Osteocyte (in vitro differentiated cells): ENCODE measurements at regions not wholly inside any gene's neighbourhood (a gene's known extent, or its start where the extent isn't known, plus 50 kb on each side); places are given as distances from the start of the nearest gene placed in this dataset.

Experiments
- DNase-seq: peaks from one replicate; pipeline ENCODE4 v3.0.0; 2021; ENCODE audit warnings: mixed read lengths; ENCODE audit not compliant: unreplicated experiment; ENCODE audit errors: extremely low spot score
- H3K27ac Mint-ChIP-seq: one replicate; pipeline ENCODE4 v1.8.0; 2021; ENCODE audit warnings: mild to moderate bottlenecking, mixed read lengths; ENCODE audit not compliant: unreplicated experiment
- H3K27me3 Mint-ChIP-seq: one replicate; pipeline ENCODE4 v1.8.0; 2021; ENCODE audit warnings: mixed read lengths; ENCODE audit not compliant: unreplicated experiment
- H3K36me3 Mint-ChIP-seq: one replicate; pipeline ENCODE4 v1.8.0; 2021; ENCODE audit warnings: mixed read lengths; ENCODE audit not compliant: unreplicated experiment
- H3K4me1 Mint-ChIP-seq: one replicate; pipeline ENCODE4 v1.8.0; 2021; ENCODE audit warnings: mixed read lengths; ENCODE audit not compliant: unreplicated experiment
- H3K4me3 Mint-ChIP-seq: one replicate; pipeline ENCODE4 v1.8.0; 2021; ENCODE audit warnings: mild to moderate bottlenecking, moderate library complexity, mixed read lengths; ENCODE audit not compliant: unreplicated experiment
- H3K9me3 Mint-ChIP-seq: one replicate; pipeline ENCODE4 v1.8.0; 2021; ENCODE audit warnings: mixed read lengths; ENCODE audit not compliant: unreplicated experiment
- TF ChIP-seq, protein P1 (sequence below): fragments of 200-600 bp; sonication (generic); IDR thresholded peaks from 2 replicates; pipeline ENCODE4 v1.5.0; 2021; ENCODE audit warnings: antibody characterized with exemption, mild to moderate bottlenecking, moderate library complexity

DNA sequence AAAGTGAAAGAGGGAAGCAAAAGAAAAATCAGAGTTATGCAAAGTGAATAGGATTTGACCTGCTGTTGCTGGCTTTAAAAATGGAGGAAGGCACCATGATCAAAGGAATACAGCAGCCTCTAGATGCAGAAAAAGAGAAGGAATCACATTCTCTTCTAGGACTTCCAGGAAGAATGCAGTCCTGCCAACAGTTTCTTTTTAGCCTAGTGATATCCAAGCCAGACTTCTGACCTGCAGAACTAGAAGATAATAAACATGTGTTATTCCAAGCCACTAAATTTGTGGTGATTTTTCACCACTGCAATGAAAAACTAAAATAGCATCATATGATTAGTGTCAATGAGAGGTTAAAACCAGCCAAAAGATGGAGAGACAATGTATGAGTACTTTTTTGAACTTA lies 101.9 kb upstream of the ADAMTS5 start:
- no peak for DNase-seq
- H3K27me3 Mint-ChIP-seq, result no peaks in the 10 kb centered on the region
- peak overlapping the region; percentile 2 for H3K27ac Mint-ChIP-seq
- peaks cover 47% of the 10 kb centered on the region for H3K4me1 Mint-ChIP-seq
- H3K4me3 Mint-ChIP-seq, result no peak overlapping the region
- peaks cover 17% of the 10 kb centered on the region for H3K9me3 Mint-ChIP-seq
- H3K36me3 Mint-ChIP-seq, result peaks cover 6% of the 10 kb centered on the region
- TF ChIP-seq, protein P1, sequence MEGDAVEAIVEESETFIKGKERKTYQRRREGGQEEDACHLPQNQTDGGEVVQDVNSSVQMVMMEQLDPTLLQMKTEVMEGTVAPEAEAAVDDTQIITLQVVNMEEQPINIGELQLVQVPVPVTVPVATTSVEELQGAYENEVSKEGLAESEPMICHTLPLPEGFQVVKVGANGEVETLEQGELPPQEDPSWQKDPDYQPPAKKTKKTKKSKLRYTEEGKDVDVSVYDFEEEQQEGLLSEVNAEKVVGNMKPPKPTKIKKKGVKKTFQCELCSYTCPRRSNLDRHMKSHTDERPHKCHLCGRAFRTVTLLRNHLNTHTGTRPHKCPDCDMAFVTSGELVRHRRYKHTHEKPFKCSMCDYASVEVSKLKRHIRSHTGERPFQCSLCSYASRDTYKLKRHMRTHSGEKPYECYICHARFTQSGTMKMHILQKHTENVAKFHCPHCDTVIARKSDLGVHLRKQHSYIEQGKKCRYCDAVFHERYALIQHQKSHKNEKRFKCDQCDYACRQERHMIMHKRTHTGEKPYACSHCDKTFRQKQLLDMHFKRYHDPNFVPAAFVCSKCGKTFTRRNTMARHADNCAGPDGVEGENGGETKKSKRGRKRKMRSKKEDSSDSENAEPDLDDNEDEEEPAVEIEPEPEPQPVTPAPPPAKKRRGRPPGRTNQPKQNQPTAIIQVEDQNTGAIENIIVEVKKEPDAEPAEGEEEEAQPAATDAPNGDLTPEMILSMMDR, result no peak

DNA sequence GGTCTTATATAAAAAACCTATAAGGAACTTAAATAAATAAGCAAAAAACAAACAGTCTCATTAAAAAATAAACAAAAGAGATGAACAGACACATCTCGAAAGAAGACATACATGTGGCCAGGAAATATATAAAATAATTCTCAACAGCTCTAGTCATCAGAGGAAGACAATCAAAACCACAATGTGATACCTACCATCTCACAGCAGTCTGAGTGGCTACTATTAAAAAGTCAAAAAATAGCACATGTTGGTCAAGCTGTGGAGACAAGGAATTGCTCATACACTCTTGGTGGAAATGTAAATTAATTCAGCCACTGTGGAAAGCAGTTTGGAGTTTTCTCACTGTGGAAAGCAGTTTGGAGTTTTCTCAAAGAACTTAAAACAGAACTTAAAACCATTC lies 100.3 kb upstream of the ADAMTS5 start:
- H3K9me3 Mint-ChIP-seq, result peaks cover 24% of the 10 kb centered on the region
- no peaks in the 10 kb centered on the region for H3K27me3 Mint-ChIP-seq
- TF ChIP-seq, protein P1, result no peak
- peaks cover 12% of the 10 kb centered on the region for H3K36me3 Mint-ChIP-seq
- peaks cover 51% of the 10 kb centered on the region for H3K4me1 Mint-ChIP-seq
- DNase-seq, result no peak
- no peak overlapping the region for H3K27ac Mint-ChIP-seq
- no peak overlapping the region for H3K4me3 Mint-ChIP-seq

DNA sequence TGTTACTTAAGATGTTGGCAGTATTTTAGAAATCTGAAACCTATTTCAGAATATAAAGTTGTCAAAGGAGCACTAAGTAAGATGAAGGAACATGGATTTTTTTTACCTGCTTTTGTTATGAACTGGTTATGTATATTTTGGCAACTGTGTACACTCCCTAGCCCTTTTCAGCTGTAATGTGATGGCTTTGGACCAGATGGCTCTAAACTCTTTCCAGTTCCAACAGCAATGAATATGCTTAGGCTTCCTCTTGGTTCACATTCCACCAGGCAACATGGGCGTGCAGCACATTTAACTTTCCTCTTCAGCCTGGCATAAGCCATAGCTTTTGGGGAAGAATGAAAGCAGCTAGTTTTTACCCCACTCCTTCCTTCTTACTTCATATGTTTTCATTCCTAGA lies 95.6 kb upstream of the ADAMTS5 start:
- Mint-ChIP-seq H3K36me3 (peaks cover 12% of the 10 kb centered on the region), H3K27me3 (no peaks in the 10 kb centered on the region), H3K4me3 (no peak overlapping the region), H3K4me1 (peaks cover 54% of the 10 kb centered on the region), H3K27ac (no peak overlapping the region), H3K9me3 (peaks cover 24% of the 10 kb centered on the region)
- TF ChIP-seq, protein P1, result no peak
- no peak for DNase-seq

DNA sequence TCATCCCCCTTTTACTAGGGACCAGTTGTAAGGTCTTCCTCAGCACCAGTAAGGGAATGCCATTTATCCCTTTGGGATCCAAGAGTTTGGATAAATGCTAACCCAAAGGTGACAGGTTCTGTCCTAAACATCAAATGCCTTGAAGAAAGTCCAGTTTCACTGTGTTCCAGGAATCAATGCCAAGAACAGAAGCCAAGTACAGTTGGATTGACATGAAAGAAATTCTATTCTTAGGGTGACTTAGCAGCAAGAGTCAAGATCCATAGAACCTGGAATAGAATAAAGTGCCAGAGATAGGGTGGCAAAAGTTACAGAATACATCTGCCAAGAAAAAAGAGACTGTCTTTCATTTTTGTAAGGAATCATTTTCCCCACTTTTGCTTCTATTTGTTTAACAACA lies 94.9 kb upstream of the ADAMTS5 start:
- Mint-ChIP-seq H3K27me3 (no peaks in the 10 kb centered on the region), H3K9me3 (peaks cover 24% of the 10 kb centered on the region), H3K36me3 (peaks cover 12% of the 10 kb centered on the region), H3K4me1 (peaks cover 49% of the 10 kb centered on the region), H3K27ac (no peak overlapping the region), H3K4me3 (no peak overlapping the region)
- DNase-seq, result no peak
- TF ChIP-seq, protein P1, result no peak

DNA sequence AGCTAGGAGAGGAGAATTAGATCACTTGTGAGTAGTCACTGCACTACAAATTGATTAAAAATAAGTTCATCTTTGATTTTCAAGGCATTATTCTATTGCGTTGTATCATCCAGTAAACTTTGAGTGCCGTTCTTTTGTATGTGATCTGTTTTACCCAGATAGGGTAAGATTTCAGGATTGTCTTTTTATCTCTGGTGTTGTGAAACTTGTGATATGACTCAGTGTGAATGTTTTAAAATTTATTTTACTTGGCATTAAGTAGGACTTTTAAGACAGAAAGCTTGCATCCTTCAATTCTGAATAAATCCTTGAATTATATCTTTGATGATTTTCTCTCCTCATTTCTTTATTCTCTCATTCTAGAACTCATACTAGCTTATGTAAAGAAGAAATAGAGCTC lies 93.3 kb upstream of the ADAMTS5 start:
- no peak for DNase-seq
- H3K27ac Mint-ChIP-seq, result peak overlapping the region; percentile 6
- H3K4me3 Mint-ChIP-seq, result no peak overlapping the region
- peaks cover 46% of the 10 kb centered on the region for H3K4me1 Mint-ChIP-seq
- TF ChIP-seq, protein P1, result no peak
- H3K9me3 Mint-ChIP-seq, result peaks cover 17% of the 10 kb centered on the region
- H3K36me3 Mint-ChIP-seq, result peaks cover 10% of the 10 kb centered on the region
- H3K27me3 Mint-ChIP-seq, result no peaks in the 10 kb centered on the region
